ENCODE measurements at regions not wholly inside any gene's neighbourhood (a gene's known extent, or its start where the extent isn't known, plus 50 kb on each side); places are given as distances from the start of the nearest gene placed in this dataset.

GRCh38 chr6:167529444-167530335, 204.8 kb downstream of the TTLL2 start:
- no peaks in the 10 kb centered on the region for H3K4me1 ChIP-seq (ENCODE audit: insufficient read depth, low read length, poor library complexity, severe bottlenecking)
- no peak overlapping the region for H3K4me3 ChIP-seq (ENCODE audit: low read depth, low read length, poor library complexity, severe bottlenecking)
- DNase-seq (ENCODE audit: low spot score) = no peak
- ChIA-PET POLR2A (no interaction called here), CTCF (ENCODE audit: unreplicated experiment) (no interaction called here)
- no peaks in the 10 kb centered on the region for H4K20me1 ChIP-seq (ENCODE audit: insufficient read depth, low read length)
- no peak overlapping the region for H2AFZ ChIP-seq (ENCODE audit: low read length)
- no peaks in the 10 kb centered on the region for H3K36me3 ChIP-seq (ENCODE audit: insufficient read depth, low read length)
- no peak overlapping the region for H3K4me2 ChIP-seq (ENCODE audit: low read length)
- no peak overlapping the region for H3K27ac ChIP-seq (ENCODE audit: low read depth, low read length, poor library complexity, severe bottlenecking)
- H3K9me3 ChIP-seq (ENCODE audit: low read length) = no peaks in the 10 kb centered on the region
- no peaks in the 10 kb centered on the region for H3K9me2 ChIP-seq (ENCODE audit: insufficient read depth, low read length)
- intact Hi-C loops (cut with micrococcal nuclease; ENCODE audit: unreplicated experiment) = no loop called here
- no peaks in the 10 kb centered on the region for H3K79me2 ChIP-seq (ENCODE audit: insufficient read depth, low read depth, low read length)
- TF ChIP-seq EZH2phosphoT487 (IDR thresholded peaks at IDR 0.05; ENCODE audit: borderline replicate concordance, low read depth, low read length) = no peak
- TF ChIP-seq CTCF (conservative IDR thresholded peaks at IDR 0.05; ENCODE audit: low read length) = no peak
- BruUV-seq (replicated peaks) = no TSS peak

- Histone ChIP-seq H3K9me2 (ENCODE audit: insufficient read depth, low read length) (no peaks in the 10 kb centered on the region), H3K9me3 (ENCODE audit: low read length) (no peaks in the 10 kb centered on the region), H3K36me3 (ENCODE audit: insufficient read depth, low read length) (no peaks in the 10 kb centered on the region), H2AFZ (ENCODE audit: low read length) (no peak overlapping the region), H3K27ac (ENCODE audit: low read depth, low read length, poor library complexity, severe bottlenecking) (no peak overlapping the region), H3K4me1 (ENCODE audit: insufficient read depth, low read length, poor library complexity, severe bottlenecking) (no peaks in the 10 kb centered on the region), H4K20me1 (ENCODE audit: insufficient read depth, low read length) (no peaks in the 10 kb centered on the region), H3K4me2 (ENCODE audit: low read length) (no peak overlapping the region), H3K79me2 (ENCODE audit: insufficient read depth, low read depth, low read length) (no peaks in the 10 kb centered on the region), H3K4me3 (ENCODE audit: low read depth, low read length, poor library complexity, severe bottlenecking) (no peak overlapping the region)
- POLR2A ChIA-PET = no interaction called here
- DNase-seq (ENCODE audit: low spot score) = no peak
- TF ChIP-seq EZH2phosphoT487 (IDR thresholded peaks at IDR 0.05; ENCODE audit: borderline replicate concordance, low read depth, low read length) (no peak), CTCF (conservative IDR thresholded peaks at IDR 0.05; ENCODE audit: low read length) (no peak)
- no TSS peak for BruUV-seq (replicated peaks)
- intact Hi-C loops (cut with micrococcal nuclease; ENCODE audit: unreplicated experiment) = no loop called here
- CTCF ChIA-PET (ENCODE audit: unreplicated experiment) = no interaction called here
Observed at GRCh38 chr6:167530951-167531350, 206.1 kb downstream of the TTLL2 start.
